HuH-7.5 (cell line): ENCODE measurements at regions not wholly inside any gene's neighbourhood (a gene's known extent, or its start where the extent isn't known, plus 50 kb on each side); places are given as distances from the start of the nearest gene placed in this dataset.

ENCODE experiments used
- DNase-seq: peaks from one replicate; pipeline ENCODE4 v3.0.0; 2011; ENCODE audit warnings: low spot score

DNA sequence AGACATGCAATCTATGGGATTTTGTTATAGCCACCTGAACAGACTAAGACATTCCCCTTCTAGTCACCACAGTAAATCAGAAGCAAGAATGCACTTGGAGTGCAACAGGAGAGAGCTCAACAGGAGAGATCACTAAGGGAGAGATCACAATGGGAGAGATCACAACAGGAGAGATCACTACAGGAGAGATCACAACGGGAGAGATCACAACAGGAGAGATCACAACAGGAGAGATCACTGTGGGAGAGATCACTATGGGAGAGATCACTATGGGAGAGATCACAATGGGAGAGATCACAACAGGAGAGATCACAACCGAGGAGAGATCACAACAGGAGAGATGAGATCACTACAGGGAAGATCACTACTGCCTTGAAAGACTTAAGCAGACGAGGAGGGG lies 238.5 kb upstream of the PITRM1 start:
- DNase-seq = no peak

DNA sequence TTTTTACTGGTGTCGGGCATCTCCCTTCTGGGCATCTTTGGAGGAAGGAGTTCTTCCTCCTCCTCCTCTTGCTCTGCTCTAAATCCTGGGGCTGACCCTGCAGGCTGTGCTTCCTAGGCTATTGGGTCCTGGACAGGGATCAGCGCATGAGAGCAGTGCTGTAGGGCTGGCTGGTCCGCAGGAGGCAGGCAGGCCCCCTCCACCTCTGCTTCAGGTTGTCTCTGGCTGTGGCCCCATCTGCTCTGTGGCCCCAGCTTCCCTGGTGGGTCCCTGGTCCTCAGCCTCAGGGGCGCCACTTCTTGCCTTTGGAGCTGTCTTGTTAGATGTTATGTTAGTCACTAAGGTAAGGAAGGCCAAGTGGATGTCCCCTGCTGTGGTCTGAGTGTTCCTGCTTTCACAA lies 237.3 kb upstream of the PITRM1 start:
- no peak for DNase-seq

DNA sequence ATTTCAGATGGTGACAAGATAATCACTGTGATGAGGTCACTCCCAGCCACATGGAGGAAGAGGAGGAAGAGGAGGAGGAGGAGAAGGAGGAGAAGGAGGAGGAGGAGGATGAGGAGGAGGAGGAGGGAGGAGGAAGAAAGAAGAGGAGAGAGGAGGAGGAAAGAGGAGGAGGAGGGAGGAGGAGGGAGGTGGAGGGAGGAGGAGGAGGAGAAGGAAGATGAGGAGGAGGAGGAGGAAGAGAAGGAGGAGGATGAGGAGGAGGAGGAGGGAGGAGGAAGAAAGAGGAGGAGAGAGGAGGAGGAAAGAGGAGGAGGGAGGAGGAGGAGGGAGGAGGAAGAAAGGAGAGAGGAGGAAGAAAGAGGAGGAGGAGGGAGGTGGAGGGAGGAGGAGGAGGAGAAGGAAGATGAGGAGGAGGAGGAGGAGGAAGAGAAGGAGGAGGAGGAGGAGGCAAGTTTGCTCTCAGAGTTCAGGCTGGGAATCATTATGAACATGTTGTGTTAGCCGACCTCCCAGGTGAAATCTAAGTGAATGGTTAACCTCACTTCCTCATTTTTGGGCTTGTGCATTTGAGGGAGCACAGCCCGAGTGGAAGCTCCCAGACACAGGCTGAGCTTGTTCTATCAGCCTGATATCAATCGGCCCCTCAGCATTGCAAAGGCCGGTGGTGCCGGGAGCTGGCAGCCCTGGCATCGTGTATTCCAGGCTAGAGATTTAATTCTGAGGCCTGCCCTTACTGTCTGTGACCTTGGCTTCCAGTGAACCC lies 236.2 kb upstream of the PITRM1 start:
- no peak for DNase-seq

DNA sequence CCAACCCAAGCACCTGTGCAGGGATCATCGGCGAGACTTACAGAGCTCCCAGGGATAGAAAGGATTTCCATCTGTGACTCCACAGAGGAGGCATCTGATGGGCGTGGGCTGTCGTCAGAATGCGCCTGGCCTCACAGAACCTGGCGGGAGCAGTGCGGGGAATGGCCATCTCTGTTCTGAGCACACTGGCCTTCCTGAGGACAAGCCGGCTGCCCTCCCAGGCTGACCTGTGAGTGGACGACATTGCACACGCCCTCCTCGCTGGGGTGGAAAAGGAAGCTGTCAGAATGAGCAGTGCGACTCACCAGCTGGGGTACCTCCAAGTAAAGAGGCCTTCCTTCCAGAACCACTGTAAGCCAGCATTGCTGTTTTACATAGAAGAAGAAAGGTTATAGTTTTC lies 234.6 kb upstream of the PITRM1 start:
- no peak for DNase-seq

DNA sequence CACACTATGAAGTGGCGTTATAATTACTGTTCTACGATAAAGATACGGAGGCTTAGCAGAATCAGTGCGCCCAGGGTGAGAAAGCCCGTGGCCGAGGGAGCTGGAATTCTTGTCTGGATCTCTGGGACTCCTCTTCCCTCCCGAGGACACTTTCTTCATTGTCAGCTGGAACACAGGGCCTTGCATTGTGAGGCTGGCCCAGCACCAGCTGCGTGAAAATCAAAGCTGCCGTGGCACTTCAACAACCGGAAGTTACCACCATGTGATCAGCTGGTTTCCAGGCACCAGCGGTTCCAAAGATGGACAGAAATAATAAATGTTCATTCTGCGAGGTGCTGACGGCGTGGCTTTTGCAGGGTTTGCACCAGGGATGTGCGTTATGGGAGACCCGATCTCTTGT lies 234.0 kb upstream of the PITRM1 start:
- no peak for DNase-seq

DNA sequence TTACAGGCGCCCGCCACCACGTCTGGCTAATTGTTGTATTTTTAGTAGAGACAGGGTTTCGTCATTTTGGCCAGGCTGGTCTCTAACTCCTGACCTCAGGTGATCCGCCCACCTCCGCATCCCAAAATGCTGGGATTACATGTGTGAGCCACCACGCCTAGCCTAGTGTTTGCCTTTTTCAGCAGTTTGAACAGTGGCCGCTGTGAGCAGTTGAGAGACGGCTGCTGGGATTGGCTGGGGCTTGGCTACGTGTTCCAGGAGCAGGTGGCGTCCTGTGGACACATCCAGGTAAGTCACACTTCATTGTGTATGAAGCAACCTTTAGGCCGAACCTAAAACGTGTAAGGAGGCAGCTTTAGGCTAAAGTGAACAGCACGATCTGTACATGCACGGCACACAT lies 231.8 kb upstream of the PITRM1 start:
- DNase-seq = no peak

DNA sequence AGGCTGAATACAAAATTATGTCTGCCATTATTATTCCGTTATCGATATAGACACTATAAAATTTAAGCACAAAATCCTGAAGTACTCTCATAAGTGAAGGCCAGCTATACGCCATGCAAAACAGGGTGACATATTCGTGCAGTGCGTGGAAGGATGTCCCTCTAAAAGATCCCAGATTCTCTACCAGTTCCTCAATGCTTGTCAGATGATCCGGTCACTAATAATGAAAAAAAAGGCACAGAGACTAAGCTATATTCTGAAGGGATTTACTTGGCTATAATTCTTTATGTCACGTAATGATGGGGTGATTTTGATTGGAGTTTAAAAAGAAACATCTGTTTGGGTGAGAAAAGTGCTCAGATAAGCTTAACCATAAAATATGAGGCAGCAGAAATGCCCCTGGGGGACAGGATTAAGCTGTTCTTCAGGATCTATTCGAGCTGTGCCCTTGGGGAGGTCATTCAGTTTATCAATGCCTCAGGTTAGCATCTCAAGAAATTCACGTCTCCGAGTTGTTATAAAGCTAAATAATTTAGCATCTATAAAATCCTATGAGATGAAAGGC lies 229.7 kb upstream of the PITRM1 start:
- no peak for DNase-seq

DNA sequence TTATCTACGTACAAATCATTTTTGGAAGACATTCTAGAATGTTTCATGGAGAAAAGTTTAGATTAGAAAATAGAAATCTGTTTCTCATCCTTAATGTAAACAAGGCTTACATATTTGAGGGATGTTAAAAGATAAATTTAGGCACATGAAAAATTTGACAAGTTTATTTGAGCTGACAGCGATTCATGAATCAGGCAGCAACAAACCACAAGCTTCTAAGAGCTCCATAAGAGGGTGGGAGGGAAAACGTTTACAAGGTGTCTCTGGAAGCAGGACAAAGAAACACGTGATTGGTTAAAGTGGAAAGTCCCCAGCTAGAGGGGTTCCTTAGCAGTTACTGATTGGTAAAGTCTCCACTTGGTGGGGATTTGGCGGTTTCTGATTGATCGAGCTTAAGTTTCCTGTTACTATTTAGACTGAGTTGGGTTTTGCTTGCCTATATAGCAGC lies 228.9 kb upstream of the PITRM1 start:
- DNase-seq = no peak

DNA sequence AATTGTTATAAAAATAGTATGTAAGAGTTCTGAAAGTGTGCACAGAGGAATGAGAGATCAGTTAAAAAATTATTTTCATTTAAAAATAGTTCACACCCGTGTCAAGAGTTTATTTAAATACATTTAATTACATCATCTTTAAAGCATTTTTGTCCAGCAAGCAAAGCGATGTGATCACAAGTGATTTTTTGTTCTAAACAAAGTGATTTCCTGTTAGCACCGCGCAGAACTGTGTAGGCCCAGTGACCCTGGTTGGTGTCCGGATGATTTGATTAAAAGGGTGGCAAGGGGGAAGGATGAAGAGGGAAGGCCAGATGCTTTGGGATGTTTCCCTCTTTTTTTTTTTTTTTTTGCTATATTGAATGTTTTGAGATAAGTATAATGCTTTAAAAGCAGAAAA lies 227.8 kb upstream of the PITRM1 start:
- no peak for DNase-seq

DNA sequence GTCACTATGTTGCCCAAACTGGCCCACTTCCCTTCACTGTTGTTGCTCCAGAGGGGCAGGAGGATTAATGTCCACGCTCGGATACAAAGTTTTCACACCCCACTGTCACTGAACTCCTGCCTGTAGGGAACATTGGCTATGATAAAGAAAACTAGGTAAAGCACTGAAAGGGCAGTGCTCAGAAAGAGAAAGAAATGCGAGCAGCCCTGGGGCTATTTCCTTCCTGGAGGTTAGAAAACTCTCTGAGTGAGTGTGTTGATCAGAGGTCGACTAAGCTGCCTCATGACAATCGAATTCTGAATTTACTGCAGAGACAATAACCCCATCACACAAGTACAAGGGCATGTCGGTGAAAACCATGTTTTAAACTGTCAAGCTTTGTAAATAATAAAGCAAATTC lies 227.2 kb upstream of the PITRM1 start:
- no peak for DNase-seq

DNA sequence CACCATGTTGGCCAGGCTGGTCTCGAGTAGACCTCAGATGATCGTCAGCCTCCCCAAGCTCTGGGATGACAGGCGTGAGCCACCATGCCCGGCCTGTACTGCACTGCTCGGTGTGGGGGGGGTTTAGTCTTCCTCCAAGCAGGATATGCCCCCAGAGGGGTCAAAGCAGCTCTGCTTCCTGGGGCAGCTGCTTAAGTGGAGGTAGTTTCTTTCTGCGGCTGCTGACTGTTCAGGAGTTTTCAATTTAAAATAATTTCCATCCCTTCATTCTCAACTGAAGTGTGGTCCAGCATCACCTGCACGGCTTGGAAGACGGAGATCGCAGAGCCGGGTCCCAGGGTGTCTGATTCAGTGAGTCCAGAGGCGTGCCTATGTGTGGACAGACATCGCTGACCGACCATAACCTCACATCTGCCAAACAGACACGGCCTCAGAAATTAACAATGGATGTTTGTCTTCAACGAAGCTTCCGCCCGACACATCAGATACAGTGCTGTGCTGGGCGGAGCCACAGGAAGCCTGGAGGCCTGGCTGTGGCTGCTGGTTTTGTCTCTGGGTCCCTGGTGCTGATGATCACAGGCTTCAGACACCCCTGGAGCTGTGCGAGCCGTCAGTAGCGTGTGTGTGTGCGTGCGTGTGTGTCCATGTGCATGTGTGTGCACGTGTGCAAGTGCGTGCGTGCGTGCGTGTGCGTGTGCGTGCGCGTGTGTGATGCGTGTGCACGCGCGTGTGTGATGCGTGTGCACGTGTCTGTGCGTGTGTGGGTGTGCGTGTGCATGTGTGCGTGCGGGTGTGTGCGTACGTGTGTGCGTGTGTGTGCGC lies 226.5 kb upstream of the PITRM1 start:
- peak; percentile 65 for DNase-seq

DNA sequence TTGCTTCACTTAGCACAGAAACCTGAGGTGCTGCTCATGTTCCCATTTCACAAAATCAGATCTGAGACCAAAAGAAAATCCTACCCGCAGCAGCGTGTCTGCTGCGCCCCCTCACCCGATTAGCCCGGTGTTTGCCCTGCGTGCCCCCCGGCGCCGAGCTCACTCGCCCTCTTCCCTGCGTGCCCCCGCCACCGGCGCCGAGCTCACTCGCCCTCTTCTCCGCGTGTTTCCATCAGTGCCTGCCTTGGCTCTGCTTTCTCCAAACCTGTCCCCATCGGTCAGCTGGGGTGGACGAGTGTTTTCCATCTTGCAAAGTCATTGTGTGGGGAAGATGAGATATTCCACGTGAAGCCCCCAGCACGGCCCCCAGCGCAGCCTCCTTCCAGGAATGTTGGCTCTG lies 225.3 kb upstream of the PITRM1 start:
- DNase-seq = no peak

DNA sequence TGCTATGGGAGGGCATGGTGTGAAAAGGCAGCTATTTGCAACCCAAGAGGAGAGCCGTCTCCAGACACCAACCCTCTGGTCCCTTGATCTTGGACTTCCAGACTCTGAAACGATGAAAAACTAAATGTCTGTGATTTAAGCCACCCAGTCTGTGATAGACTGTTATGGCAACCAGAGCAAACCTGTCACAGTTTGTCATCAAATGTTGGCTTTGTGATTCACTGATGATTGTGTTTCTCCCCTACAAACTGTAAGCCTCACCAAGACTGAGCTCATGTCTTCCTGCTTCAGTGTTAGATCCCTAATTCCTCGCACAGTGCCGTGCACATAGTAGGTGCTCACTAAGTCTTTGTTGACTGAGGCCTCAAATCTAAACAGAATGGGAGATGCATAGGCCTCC lies 224.6 kb upstream of the PITRM1 start:
- no peak for DNase-seq

DNA sequence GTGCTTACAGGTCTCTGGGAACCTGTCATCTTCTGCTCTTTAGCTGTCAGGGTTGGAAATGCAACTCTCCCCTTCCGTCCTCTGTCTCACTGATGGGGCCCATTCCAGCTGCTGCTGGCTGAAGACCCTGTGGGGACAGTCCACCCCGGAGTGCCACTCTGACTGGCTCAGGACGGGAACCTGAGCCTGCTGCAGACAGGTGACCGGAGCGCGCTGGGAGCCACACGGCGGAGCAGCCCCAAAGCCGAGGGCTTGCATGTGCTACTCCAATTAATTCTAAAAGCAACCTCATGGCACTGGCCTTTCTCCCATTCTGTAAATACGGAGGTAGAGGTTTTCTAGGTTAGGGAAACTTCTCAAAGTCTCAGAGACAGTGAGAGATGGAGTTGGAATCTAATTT lies 223.5 kb upstream of the PITRM1 start:
- DNase-seq = no peak

DNA sequence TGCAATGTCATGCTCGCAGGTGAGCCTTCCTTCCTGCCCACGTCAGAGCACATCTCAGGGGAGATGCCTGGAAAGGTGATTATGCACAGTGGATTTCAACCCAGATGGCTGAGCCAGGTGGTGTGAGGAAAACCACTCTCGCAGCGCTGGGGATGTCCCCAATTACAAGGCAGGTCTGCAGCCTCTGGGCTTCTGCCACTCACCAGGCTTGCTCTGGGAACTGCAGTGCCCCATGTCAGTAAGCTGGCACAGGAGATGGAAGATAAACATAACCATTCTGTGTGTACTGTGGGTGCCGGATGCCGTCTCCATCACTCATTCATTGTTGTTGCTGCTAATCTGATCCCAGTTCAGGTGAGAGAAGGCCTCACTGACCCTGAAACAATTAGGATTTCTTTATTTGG lies 222.9 kb upstream of the PITRM1 start:
- DNase-seq = no peak

DNA sequence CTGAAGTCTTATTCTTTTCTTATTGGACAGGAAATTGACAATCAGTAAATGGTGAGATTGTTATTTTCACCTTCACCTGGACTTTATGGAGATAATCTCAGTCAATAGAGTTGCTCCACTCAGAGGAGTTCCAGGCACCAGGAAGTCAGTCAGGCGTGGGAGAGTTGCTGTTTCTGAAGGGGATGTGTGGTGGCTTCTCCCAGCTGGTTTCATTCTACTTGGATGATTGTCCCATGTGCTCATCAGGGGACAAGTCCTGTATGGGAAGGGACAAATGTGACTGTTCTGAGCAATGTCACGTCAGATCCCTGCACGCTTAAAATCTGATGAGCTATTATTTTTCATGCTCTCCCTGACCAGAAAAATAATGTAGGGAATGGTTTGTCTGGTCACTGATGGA lies 222.5 kb upstream of the PITRM1 start:
- no peak for DNase-seq

DNA sequence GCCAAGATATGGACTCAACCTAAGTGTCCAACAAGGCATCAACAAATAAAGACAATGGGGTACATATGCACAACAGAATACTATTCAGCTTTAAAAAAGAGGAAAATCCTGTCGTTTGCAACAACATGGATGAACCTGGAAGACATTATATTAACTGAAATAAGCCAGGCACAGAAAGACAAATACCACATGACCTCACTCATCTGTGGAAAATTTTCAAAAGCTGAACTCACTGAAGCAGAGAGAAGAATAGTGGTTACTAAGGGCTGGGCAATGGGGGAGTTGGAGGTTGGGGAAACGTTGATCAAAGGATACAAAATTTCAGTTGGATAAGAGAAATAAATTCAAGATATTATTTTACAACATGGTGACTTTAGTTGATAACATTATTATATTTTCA lies 221.4 kb upstream of the PITRM1 start:
- DNase-seq = no peak

DNA sequence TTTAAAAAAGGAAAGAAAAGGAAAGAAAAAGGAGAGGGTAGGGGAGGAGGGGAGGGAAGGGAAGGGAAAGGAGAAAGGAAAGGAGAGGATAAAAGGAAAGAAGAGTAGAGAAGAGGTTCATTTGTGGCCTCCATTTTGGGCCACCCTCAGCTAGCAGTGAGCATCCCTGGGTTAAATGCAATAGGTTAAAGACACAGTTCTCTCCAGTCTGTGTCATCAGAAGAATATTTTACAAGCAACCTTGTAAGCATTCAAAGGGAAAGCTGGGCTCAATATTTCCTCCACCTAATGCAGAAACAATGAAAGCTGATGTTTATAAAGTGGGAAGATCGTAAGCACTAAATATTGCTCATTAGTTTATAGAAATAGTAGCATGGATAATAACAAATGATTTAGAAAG lies 219.1 kb upstream of the PITRM1 start:
- no peak for DNase-seq

DNA sequence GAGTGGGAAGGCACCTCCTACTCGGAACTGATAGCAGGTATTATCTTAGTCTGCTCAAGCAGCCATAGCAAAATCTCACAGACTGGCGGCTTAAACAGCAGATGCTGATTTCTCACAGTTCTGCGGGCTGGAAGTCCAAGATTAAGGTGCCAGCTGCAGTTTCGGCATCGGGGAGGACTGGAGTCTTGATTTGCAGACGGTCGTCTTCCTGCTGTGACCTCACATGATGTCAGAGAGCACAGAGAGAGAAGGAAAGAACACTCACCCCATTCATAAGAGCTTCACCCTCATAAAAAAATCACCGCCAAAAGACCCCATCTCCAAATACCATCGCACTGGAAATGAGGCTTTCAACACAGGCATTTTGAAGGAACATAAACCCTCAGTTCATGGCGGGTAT lies 216.5 kb upstream of the PITRM1 start:
- DNase-seq = no peak

DNA sequence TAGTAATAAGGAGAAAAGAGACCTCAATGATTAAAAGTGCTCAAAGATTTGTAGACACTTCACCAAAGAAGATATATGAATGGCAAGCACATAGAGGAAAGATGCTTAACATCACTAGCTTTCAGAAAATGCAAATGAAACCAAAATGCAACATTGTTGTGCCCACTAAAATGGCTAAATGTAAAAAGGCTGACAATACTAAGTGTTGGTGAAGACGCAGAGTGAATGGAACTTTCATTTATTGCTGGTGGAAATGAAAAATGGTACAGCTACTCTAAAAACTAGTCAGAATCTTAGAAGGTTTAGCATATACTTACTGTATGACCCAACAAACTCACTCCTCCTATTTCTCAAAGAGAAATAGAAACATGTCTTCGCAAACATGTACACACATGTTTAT lies 212.9 kb upstream of the PITRM1 start:
- no peak for DNase-seq

DNA sequence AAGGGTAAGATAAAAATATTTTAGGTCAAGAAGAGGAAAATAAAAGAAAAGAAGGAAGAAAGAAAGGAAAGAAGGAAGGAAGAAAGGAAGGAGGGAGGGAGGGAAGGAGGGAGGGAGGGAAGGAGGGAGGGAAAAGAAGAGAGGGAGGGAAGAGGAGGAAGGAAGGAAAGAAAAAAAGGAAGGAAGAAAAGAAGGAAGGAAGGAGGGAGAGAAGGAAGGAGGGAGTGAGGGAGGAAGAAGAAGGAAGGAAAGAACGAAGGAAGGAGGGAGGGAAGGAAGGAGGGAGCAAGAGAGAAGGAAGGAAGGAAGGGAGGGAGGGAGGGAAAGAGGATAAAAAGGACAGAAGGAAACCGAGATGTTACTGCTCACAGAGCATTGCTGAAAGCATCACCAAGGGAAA lies 209.5 kb upstream of the PITRM1 start:
- no peak for DNase-seq

DNA sequence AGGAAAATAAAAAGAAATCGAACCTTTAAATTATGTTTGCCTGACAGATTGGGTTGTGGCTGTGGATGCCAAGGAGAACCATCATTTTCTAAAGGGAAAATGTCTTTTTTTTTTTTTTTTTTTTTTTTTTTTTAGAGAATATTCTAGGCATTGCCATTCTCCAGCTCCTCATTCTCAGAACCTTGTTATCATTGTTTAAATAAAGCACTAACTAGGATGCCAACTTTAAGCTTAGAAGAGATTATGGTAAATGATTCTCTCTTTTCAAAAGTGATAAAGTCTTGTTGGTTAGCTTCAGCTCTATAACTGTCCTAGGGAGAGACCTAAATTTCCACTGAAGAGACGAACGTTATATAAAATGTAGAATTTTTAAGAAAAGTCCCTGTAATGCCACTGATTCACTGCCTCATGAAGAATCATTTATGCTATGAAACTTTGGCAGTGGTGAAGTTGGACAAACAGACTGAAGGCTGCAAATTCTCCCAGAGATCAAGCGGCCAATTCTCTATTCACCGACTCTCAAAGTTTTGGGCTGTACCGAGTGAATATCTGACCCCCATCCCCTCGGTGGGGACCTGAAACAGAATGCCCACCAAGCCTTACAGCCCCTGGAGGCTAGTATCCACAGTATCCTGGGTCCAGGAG lies 207.9 kb upstream of the PITRM1 start:
- no peak for DNase-seq

DNA sequence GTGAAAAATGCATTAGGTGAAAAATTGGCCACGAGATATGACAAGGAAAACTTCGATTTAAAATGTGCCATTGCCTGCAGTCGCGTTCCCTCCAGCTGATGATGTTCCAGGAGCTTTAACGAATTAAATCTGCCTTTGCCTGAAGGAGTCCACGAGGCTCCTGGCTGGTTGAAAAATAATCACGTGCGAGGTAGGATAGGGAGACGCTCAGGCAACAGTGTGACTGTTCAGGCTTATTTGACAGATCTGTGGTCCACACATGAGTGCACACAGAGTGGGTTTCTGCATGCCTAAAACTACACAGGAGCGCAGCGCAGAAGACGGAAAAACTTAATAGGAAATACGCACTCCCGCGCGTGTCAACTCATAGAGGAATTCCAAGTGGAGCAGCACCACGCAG lies 204.0 kb upstream of the PITRM1 start:
- DNase-seq = no peak
